GM21825 (cell line): ENCODE measurements at regions not wholly inside any gene's neighbourhood (a gene's known extent, or its start where the extent isn't known, plus 50 kb on each side); places are given as distances from the start of the nearest gene placed in this dataset.

Source experiments
- ATAC-seq: cut with Tn5 transposase; IDR thresholded peaks from one replicate; pipeline ENCODE4 v1.9.1; 2021; ENCODE audit warnings: mild to moderate bottlenecking, moderate library complexity; ENCODE audit not compliant: unreplicated experiment

GRCh38 chr1:55276671-55277376 lies 61.7 kb upstream of the USP24 start:
- no peak for ATAC-seq

GRCh38 chr1:55275941-55276341 lies 60.8 kb upstream of the USP24 start:
- no peak for ATAC-seq

- ATAC-seq: no peak
Measured at GRCh38 chr1:55275151-55275748, 60.1 kb upstream of the USP24 start.

- no peak for ATAC-seq
Measured at GRCh38 chr1:55272994-55273393, 57.8 kb upstream of the USP24 start.
